ENCODE measurements at regions not wholly inside any gene's neighbourhood (a gene's known extent, or its start where the extent isn't known, plus 50 kb on each side); places are given as distances from the start of the nearest gene placed in this dataset.

- DNase-seq (ENCODE audit: low read depth, low spot score) = no peak
Measured at GRCh38 chr5:93277051-93277450, 304.0 kb downstream of the NR2F1-AS1 start.

- DNase-seq (ENCODE audit: low read depth, low spot score) = no peak
Measured at GRCh38 chr5:93275376-93275775, 305.6 kb downstream of the NR2F1-AS1 start.

DNA sequence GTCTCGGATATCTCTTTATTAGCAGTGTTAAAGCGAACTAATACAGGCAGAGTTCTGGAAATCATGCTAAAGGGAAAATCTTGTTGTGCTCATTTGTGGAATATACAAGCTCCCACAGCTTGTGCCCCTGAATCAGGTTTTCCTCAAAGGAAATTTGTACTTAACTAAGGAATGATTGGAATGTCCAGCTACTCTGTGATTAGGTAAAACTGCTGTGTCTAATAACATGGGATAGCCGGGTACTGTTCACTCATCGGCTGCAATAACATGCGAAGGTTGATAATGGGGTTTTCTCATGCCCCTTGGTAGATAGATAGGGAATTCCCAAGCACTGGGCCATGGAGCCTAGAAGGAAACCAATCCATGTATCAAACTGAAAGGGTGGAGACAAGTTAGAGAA is 306.7 kb downstream of the NR2F1-AS1 start:
- DNase-seq (ENCODE audit: low read depth, low spot score) = no peak

DNA sequence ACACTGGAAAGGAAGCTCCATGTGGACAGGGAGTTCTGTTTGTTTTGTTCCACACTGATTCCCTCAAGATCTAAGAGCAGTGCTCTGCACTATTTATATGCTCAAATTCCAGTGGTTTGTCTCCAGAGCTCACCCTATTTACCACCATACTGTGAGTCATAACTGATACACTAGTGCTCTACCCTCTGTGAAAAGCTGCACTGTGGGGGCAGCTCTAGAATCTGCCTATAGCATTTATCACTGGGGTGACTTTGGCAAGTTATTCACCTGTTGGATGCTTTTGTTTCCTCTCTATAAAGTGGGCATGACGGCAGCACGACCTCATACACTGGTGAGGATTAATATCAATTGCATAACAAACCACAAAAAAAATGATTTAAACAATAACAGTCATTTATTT is 307.8 kb downstream of the NR2F1-AS1 start:
- DNase-seq (ENCODE audit: low read depth, low spot score) = no peak

- no peak for DNase-seq (ENCODE audit: low read depth, low spot score)
Measured at GRCh38 chr5:93272108-93272507, 308.9 kb downstream of the NR2F1-AS1 start.

DNA sequence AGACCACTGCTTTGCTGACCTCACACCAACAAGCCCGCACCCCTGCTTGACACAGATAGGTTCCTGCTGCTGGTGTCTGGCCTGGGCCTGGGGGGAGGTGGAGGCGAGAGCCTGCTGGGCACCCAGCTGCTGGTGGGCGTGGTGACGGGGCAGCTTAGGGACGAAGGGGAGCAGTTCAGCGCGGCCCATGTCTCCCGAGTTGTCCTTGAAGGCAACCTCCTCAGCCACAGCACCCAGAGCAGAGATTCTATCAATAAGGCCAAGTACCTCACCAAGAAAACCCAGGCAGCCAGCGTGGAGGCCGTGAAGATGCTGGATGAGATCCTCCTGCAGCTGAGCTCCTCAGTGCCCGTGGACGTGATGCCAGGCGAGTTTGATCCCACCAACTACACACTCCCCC is 313.3 kb downstream of the NR2F1-AS1 start:
- no peak for DNase-seq (ENCODE audit: low read depth, low spot score)

DNA sequence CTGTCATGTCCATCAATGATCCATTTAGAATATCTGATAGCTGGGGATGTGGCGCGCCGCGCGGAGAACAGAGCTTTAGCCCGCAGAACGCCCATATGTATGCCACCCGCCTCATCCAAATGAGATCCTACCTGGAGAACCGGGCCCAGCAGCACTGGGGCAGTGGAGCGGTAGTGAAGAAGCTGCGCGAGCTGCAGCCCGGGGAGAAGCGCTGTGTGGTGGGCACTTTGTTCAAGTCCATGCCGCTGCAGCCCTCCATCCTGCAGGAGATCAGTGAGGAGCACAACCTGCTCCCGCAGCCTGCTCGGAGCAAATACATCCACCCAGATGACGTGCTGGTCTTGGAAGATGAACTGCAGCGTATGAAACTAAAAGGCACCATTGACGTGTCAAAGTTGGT is 313.7 kb downstream of the NR2F1-AS1 start:
- DNase-seq (ENCODE audit: low read depth, low spot score) = no peak

DNA sequence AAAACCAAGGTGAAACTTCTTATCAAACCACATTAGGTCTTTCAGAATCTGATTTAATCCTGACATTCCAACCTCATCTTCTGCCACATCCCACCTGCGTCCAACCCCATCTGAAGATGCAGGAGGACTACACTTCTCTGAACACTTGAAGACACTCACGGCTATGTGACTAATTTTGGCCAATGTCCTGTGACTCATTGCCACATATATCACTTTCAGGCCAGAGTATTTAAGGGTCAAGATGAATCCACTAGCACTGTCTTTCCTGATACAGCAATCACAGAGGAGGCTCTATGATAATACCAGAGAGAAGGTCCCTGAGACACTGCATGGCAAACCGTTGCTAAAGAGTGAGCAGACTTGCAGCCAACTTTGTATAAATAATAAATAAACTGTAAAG is 323.4 kb downstream of the NR2F1-AS1 start:
- no peak for DNase-seq (ENCODE audit: low read depth, low spot score)

- DNase-seq (ENCODE audit: low read depth, low spot score) = no peak
Measured at GRCh38 chr5:93255796-93256195, 325.2 kb downstream of the NR2F1-AS1 start.

- DNase-seq (ENCODE audit: low read depth, low spot score) = no peak
Measured at GRCh38 chr5:93252165-93252564, 328.9 kb downstream of the NR2F1-AS1 start.

DNA sequence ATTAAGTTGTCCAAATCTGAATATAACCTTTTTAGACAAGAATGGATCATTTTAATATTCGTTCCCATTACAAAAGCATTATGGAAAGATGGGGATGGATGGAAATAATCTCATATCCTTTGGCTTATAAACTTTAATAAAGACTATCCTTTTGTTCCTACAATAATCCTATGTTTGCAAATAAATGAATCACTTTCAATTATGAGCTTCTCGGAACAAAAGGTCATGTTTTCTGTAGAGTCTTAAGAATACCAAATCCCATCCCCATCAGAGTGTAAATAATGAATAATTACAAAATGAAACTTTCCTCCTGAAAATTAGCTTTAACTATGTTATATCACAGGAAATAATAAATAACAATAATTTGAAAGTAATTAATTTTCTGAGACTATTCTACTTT is 329.7 kb downstream of the NR2F1-AS1 start:
- no peak for DNase-seq (ENCODE audit: low read depth, low spot score)

DNA sequence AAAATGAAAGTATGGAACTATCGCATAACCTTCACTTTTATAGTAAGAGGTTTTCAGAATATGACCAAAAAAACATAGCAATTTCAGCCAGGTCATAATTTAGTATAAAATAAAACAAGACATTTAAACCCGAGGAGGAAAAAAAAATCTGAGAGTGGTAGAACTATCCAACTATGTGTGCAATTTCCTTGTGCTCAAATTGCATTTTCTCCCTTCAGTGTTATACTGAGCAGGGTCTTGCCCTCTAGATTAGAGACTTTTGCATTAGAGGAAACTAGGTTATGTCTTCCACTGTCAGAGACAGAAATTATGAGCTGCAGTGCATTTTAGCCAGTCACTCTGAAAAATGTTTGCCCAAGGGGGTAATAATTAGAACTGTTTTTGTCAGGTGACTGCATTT is 330.6 kb downstream of the NR2F1-AS1 start:
- no peak for DNase-seq (ENCODE audit: low read depth, low spot score)

DNA sequence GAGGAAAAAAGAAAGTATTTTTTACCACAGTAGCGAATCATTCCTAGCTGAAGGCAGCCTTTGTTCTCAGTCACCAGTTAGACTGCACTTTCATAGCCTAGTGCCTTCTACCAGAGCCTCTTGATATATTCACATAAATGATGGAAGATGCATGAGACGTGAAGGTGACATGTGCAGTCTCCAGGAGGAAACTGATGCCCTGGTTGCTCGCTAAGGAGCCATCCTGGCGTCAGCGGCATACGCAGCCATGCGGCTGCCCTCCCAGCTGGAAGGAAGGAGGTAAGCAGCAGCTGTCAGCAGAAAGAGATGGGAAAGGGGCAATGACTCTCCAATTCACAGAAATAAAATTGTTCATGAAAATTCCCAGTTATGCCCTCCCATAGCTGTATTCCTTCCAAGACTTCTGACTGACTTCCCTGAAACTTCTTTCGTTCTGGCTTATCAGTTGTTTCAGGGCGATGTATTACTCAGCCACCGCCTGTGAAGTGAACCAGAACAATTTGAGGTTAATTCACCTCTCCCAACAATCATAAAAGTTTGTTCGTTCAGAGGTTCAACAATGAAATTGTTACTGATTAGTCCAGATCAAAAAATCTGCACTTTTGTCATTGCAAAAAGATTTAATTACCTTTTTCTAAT is 331.2 kb downstream of the NR2F1-AS1 start:
- DNase-seq (ENCODE audit: low read depth, low spot score) = peak; percentile 31

DNA sequence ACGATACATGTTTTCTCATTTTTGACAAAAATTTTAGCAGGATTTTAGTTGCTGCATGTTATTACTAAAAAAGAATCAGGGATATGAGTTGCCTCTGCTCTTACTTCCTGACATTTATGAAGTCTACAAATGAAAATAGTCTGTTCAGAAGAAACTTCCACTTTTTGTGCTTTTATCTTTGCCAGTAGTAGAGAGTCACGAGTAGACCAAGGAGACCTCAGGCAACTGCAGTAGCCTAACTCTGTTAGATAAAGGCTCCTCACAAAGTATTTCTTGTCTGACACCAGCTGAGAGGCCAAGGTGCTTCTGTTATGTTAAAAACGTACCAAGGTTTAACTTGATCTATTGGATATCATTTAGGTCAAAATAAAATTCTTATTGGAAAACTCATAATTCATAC is 333.9 kb downstream of the NR2F1-AS1 start:
- DNase-seq (ENCODE audit: low read depth, low spot score) = no peak

DNA sequence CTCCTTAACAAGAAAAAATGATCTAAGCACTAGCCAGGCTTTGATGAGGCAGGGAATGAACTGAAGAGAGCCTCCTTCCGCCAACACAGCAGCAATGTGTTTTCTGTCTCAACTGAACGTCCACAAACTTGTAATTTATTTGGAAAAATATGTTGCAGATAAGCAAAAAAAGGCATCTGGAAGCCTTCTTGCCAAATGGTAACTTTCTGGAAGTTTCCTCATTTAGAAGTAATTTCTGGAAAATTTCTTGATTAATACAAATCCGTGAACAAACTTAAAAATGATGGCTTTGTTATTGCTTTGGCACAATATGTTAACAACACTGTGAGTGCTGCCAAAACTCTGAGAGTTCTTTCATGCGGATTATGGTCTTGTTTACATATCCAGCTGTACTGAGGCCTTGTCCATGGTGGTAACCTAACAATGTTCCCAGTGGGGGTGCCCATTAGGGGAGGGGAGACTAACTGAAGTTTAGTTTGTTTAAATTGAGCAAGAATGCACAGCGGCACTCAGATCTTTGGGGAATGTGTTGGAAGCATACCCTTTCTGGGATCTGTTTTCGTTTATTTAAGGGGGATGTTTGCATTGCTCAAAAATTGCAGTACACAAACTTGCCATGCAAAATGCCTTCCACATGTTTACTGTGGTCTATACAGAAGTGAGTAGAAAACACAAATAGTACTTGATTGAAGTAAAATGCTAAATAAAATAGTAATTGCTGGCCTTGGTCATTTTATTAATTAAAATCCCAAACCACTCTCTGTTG is 334.7 kb downstream of the NR2F1-AS1 start:
- DNase-seq (ENCODE audit: low read depth, low spot score) = peak; percentile 67

DNA sequence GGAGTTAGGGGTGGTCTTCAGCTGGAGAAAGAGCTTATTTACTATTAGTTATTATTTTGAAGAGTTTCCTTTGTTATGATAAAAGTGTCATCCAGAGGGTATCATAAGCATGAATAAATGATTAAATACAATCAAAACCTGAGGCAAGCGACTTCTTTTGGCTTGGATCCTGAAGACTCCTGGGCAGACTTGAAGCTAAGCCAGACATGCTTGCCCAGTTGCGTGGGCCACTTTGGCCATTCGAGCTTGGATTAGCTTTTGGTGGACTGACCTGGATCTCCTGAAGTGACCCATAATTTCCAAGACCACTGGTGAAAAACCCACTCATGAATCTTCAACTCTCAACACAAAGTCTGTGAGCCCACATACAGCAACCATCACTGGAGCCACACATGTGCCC is 335.8 kb downstream of the NR2F1-AS1 start:
- DNase-seq (ENCODE audit: low read depth, low spot score) = no peak

GRCh38 chr5:93243481-93243880 is 337.5 kb downstream of the NR2F1-AS1 start:
- DNase-seq (ENCODE audit: low read depth, low spot score) = no peak

- DNase-seq (ENCODE audit: low read depth, low spot score) = no peak
Measured at GRCh38 chr5:93240228-93240834, 340.7 kb downstream of the NR2F1-AS1 start.

GRCh38 chr5:93236807-93237421 is 344.1 kb downstream of the NR2F1-AS1 start:
- DNase-seq (ENCODE audit: low read depth, low spot score) = no peak

- no peak for DNase-seq (ENCODE audit: low read depth, low spot score)
Measured at GRCh38 chr5:93235761-93236160, 345.3 kb downstream of the NR2F1-AS1 start.

GRCh38 chr5:93226202-93226735 is 354.8 kb downstream of the NR2F1-AS1 start:
- no peak for DNase-seq (ENCODE audit: low read depth, low spot score)

- no peak for DNase-seq (ENCODE audit: low read depth, low spot score)
Measured at GRCh38 chr5:93225748-93226147, 355.3 kb downstream of the NR2F1-AS1 start.

Data from brain pericyte (primary cell).